GM20431 (cell line): ENCODE measurements at regions not wholly inside any gene's neighbourhood (a gene's known extent, or its start where the extent isn't known, plus 50 kb on each side); places are given as distances from the start of the nearest gene placed in this dataset.

Source experiments
- in situ Hi-C: fragments of 300-500 bp; cut with MseI, MboI; formaldehyde crosslinking; loops from one replicate; pipeline ENCODE4 v1.15.0; 2020; ENCODE audit warnings: low sequenced_read_pairs; ENCODE audit not compliant: unreplicated experiment

GRCh38 chr3:178159691-178160220 is 376.5 kb upstream of the KCNMB2 start:
- in situ Hi-C loops = no loop called here

DNA sequence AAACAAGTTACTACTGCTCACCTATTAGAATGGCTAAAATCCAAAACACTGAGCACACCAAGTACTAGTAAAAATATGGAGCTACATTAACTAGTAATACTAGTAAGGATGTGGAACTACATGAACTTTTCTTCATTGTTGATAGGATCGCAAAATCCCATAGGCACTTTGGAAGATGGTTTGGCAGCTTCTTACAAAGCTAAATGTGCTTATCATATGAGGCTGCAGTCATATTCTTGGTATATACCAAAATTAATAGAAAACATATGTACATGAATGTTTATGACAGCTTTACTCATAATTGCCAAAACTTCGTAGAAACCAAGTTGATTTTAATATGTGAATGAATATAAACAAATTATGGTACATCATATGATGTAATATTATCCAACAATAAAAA is 366.8 kb upstream of the KCNMB2 start:
- in situ Hi-C loops = no loop called here

- in situ Hi-C loops = no loop called here
Measured at GRCh38 chr3:178170698-178171535, 365.3 kb upstream of the KCNMB2 start.

GRCh38 chr3:178172121-178172520 is 364.1 kb upstream of the KCNMB2 start:
- in situ Hi-C loops = no loop called here

DNA sequence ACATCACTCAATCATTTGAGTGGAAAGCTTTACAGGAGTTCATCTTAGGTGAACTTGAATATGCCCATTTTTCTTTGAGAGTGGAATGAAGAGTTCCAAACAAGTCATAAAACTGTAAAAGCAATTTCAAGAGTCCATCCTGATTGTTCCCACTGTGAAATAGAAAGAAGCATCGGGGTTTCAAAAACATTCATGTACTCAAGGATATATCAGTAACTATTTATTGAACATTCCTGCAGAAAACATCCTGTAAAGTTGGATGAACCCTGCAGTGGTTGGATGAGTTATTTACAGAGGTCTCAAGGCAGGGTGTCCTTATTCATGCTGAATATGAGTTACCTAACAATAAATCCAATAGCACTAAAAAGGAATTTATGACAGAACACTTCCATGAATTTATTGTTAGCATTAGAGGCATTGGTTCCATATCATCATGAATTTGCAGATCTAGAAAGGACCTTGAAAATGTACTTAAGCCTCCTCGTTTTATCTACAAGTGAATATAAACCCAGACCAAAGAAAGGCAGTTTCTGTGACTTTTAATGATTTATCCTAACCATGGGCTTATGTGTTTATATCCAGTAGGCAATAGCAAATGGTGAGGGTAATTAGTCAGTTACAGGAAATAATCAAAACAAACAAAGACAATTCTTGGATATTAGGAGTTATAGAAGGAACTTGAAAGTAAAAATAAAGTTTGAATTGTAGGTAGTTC is 361.9 kb upstream of the KCNMB2 start:
- in situ Hi-C loops = no loop called here

DNA sequence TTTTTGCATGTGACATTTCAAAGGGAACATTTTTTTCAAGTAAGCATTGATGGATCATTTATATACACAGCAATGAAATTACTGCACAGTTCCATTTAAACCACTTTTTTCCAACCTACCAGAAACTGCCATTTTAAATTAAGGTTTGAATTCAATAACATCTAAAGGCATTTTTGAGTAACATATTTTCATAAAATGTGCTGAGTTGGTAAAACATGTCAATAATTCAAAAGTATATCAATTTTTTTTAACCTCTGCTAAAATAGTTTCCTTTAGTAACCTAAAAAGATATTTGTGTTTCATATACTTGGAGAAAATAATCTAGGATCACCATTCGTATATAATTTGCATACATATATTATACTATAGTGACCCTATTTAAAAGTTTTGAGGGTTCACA is 355.1 kb upstream of the KCNMB2 start:
- in situ Hi-C loops = no loop called here

DNA sequence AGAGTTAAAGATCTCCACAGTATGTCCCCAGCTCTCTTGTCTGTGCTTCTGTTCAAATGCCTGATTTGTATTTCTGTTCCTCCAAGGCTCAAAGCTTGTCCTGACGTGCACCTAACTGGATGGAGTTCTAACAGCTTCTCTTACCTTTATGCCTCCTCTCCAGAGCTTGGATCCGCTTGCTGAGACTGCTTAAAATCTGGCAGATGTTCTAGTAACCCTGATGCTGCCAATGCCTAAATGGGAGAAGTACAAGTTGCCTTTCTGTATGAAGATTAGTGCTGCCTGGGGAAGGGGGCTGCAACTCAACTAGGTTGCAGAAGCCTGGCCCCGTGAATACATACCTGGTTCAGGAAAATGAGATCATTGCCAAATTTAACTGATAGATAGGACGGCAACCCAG is 354.5 kb upstream of the KCNMB2 start:
- in situ Hi-C loops = no loop called here

DNA sequence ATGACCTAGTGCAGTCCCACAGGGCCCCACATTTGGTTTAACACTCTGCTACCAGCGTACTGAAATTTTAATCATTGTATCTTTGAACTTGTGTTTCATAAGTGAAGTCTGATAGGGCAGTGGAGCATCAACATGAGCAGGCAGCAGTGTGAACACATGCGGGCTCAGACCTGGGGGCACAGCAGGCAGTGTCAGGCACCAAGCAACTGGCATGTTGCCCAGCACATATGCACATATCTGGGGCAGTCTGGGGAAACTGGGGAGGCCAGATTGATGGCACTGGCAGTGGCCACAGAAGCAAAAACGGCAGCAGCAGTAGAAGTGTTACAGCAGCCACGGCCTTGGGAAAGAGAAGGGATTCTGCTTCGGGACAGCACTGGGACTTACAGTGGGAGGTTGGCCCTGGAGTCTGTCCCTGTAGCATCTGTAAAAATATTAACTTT is 353.9 kb upstream of the KCNMB2 start:
- in situ Hi-C loops = no loop called here

GRCh38 chr3:178184833-178185232 is 351.4 kb upstream of the KCNMB2 start:
- in situ Hi-C loops = no loop called here

- in situ Hi-C loops = no loop called here
Measured at GRCh38 chr3:178186666-178187065, 349.6 kb upstream of the KCNMB2 start.

DNA sequence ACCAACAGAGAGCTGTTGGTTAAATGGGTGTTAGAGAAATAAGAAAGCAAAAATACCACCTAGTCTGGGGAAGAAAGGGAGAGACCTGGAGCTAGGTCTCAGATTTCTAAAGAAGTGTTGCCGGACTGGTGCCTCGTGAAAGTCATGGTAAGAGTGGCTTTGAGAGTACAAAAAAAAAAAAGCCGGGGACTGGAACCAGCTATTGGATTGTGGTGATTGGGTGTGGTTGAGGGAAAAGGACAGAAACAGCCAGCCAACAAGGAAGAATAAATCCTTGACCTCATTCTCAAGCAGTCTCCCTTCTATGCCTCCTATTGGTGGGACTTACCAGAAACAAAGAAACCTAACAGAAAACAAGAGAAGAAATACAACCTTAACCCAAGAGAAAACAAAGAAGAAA is 346.4 kb upstream of the KCNMB2 start:
- in situ Hi-C loops = no loop called here

GRCh38 chr3:178193846-178194245 is 342.4 kb upstream of the KCNMB2 start:
- in situ Hi-C loops = no loop called here

DNA sequence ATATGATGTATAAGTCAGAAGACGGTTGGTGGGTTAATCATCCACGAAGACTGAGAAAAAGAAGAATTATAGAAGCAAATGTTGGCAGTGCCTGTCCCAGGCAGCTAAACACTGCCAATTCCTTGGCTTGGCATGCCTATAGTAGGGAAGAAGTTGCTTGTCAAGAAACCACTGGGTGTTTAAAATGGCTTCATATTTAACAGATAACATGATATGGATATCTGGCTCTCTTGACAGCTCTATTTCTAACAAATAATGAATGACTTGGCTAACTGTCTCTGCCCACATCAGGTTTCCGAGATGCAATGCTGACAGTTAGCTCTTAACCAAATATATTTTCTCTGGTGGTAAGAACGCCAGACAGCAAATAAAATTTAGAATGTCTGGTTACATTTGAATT is 341.7 kb upstream of the KCNMB2 start:
- in situ Hi-C loops = no loop called here

- in situ Hi-C loops = no loop called here
Measured at GRCh38 chr3:178195824-178196223, 340.4 kb upstream of the KCNMB2 start.

GRCh38 chr3:178198329-178198728 is 337.9 kb upstream of the KCNMB2 start:
- in situ Hi-C loops = no loop called here

- in situ Hi-C loops = no loop called here
Measured at GRCh38 chr3:178200316-178200715, 335.9 kb upstream of the KCNMB2 start.

GRCh38 chr3:178201714-178202113 is 334.5 kb upstream of the KCNMB2 start:
- in situ Hi-C loops = no loop called here

DNA sequence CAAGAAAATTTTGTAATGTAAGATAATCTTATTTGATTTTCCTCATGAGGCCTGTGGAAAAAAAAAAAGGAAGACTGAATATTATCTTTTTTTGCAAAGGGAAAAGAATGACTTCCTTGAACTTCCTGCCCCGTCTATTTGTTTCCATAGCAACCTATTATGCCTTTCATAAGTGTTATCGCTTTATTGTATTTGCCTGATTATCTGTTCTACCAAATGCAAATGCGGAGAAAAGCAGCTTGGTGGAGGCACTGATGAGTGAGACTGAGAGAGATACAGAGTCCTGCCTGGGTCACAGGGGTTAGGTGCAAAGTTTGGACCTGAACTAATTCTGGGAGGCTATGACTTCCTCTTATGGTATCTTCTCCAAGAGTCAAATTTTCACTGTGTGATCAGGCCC is 334.0 kb upstream of the KCNMB2 start:
- in situ Hi-C loops = no loop called here

- in situ Hi-C loops = no loop called here
Measured at GRCh38 chr3:178203165-178203564, 333.1 kb upstream of the KCNMB2 start.

GRCh38 chr3:178203650-178204049 is 332.6 kb upstream of the KCNMB2 start:
- in situ Hi-C loops = no loop called here

GRCh38 chr3:178205740-178206139 is 330.5 kb upstream of the KCNMB2 start:
- in situ Hi-C loops = no loop called here
